ENCODE measurements at regions not wholly inside any gene's neighbourhood (a gene's known extent, or its start where the extent isn't known, plus 50 kb on each side); places are given as distances from the start of the nearest gene placed in this dataset.

GRCh38 chr14:71536927-71537772 lies 395.1 kb upstream of the RGS6 start:
- TF ChIP-seq POLR2A (IDR thresholded peaks at IDR 0.05): no peak
- no peak for TF ChIP-seq CTCF (IDR thresholded peaks at IDR 0.05)
- no peak overlapping the region for H3K4me3 ChIP-seq (ENCODE audit: low read depth, poor library complexity, severe bottlenecking)
- 93 to 94% methylated on average over 9 of the region's 9 CpGs for WGBS, 2 donors
- DNase-seq (ENCODE audit: low spot score in 2 of 2): no peak
- intact Hi-C loops (cut with DNase I; ENCODE audit: low total_unique reads): no loop called here

DNA sequence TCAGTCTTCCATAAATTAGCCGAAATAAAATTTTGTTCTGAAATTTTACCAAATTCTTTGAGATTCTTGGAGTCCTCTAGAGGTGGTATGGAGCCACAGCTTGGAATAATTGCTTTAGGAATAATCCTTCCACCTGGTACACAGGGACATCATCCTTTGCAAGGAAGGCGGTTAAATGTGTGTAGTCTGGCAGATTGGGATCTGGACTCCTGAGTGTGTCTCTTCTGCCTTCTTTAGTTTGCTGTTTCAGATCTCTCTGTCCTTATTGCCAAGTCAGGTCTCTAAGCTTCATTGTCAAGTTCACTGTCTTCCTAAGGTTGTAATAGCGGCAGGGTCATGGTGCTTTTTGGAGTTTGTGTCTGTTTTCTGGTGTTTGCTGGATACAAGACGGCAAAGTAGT lies 393.9 kb upstream of the RGS6 start:
- H3K4me3 ChIP-seq (ENCODE audit: low read depth, poor library complexity, severe bottlenecking): no peak overlapping the region
- intact Hi-C loops (cut with DNase I; ENCODE audit: low total_unique reads): no loop called here
- no peak for TF ChIP-seq CTCF (IDR thresholded peaks at IDR 0.05)
- no peak for DNase-seq (ENCODE audit: low spot score in 2 of 2)
- 86 to 96% methylated on average over 4 of the region's 4 CpGs for WGBS, 2 donors

DNA sequence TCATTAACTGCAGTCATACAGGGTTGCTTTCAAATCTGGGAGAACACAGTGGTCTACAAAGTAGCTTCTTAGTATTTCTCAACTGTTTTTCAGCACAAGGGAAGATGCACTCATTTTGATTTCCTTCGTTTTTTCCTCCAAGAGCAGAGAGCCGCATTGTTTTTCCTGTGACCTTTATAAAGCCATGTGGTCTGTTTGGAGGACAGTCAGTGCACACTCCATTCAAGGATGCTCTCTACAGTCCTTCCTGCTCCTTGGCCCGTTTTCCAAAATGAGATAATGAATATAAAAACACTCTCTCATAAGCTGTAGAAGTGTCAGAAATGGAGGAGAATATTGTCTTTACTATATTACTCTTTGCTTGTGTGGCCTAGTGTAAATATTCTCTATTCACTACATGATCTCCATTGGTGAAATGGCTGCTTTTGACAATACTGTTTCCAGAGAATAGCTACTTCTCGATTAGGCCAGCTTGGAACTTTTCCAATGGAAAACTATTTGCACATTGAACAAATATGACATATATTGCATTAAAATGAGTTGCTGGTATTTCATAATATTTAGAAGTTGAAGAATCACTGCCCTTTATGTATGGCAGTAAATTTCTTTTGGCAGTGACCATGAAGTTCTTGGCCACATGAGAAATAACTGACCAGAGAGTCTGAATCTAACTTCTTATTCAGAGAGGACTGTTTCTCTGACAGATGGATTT lies 393.1 kb upstream of the RGS6 start:
- no peak for DNase-seq (ENCODE audit: low spot score in 2 of 2)
- 61 to 68% methylated on average over 4 of the region's 4 CpGs for WGBS, 2 donors
- intact Hi-C loops (cut with DNase I; ENCODE audit: low total_unique reads): no loop called here
- TF ChIP-seq CTCF (IDR thresholded peaks at IDR 0.05) (no peak), POLR2A (IDR thresholded peaks at IDR 0.05) (no peak)
- H3K4me3 ChIP-seq (ENCODE audit: low read depth, poor library complexity, severe bottlenecking): no peak overlapping the region

DNA sequence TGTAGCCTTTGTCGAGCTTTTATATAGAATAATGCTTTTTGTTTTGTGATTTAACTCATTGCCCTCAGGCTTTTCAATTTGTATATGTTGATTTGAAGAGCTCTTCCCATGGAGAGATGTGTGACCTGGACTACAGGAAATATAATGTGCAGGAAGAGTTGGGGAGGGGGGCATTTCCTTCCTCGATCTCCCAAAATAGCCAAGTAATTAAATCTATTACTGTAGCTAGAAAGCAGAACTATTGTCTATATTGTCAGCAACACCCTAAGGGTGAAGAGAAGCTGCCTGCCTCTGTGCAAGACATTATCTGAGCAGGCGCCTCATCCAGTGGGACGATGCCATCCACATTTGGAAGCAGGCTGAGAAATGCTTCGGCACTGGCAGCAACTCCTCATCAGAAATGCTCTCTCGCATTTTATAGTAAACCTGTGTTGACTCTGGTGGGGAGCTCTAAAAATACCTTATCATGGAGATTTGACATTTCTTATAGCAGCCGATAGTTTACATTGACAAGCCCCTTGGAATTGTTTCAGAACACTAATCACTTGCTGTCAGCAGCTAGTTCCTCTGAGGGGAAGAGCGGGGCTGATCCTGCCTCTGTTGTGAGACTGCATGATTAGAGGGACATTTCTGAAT lies 392.5 kb upstream of the RGS6 start:
- WGBS, 2 donors: 59 to 63% methylated on average over 8 of the region's 8 CpGs
- H3K4me3 ChIP-seq (ENCODE audit: low read depth, poor library complexity, severe bottlenecking): no peak overlapping the region
- intact Hi-C loops (cut with DNase I; ENCODE audit: low total_unique reads): no loop called here
- TF ChIP-seq POLR2A (IDR thresholded peaks at IDR 0.05): no peak
- TF ChIP-seq CTCF (IDR thresholded peaks at IDR 0.05): no peak
- DNase-seq (ENCODE audit: low spot score in 2 of 2): no peak

GRCh38 chr14:71541271-71541670 lies 391.0 kb upstream of the RGS6 start:
- TF ChIP-seq POLR2A (IDR thresholded peaks at IDR 0.05) (no peak), CTCF (IDR thresholded peaks at IDR 0.05) (no peak)
- WGBS, 2 donors: 90 to 92% methylated on average over 3 of the region's 3 CpGs
- DNase-seq (ENCODE audit: low spot score in 2 of 2): no peak
- H3K4me3 ChIP-seq (ENCODE audit: low read depth, poor library complexity, severe bottlenecking): no peak overlapping the region
- intact Hi-C loops (cut with DNase I; ENCODE audit: low total_unique reads): no loop called here

Measured in lower leg skin (tissue), 4 donors.